Immature natural killer cell (primary cell): ENCODE measurements at regions not wholly inside any gene's neighbourhood (a gene's known extent, or its start where the extent isn't known, plus 50 kb on each side); places are given as distances from the start of the nearest gene placed in this dataset.
"Not testable (repeated sequence)": the region's sequence is repeated elsewhere in the genome, so short reads cannot be mapped to it uniquely, and the experiment has no call there.

ENCODE experiments used
- DNase-seq, 3 donors: peaks; one replicate each; pipeline ENCODE4 v3.0.0; 2022; ENCODE audit warnings: mixed read lengths in 1 of 3
- H3K27ac Mint-ChIP-seq, 6 donors: one replicate each; pipeline ENCODE4 v1.8.0; 2020; ENCODE audit warnings: mixed read lengths in 6 of 6, mild to moderate bottlenecking in 5 of 6, inconsistent platforms in 4 of 6, moderate library complexity in 3 of 6
- H3K27me3 Mint-ChIP-seq, 3 donors: one replicate each; pipeline ENCODE4 v1.8.0; 2020 to 2021; ENCODE audit warnings: low read depth in 3 of 3, mild to moderate bottlenecking in 3 of 3, mixed read lengths in 3 of 3, moderate library complexity in 3 of 3, inconsistent platforms in 1 of 3
- H3K36me3 Mint-ChIP-seq, 3 donors: one replicate each; pipeline ENCODE4 v1.8.0; 2020; ENCODE audit warnings: mixed read lengths in 3 of 3, inconsistent platforms in 2 of 3, mild to moderate bottlenecking in 2 of 3
- H3K4me1 Mint-ChIP-seq, 2 donors: one replicate each; pipeline ENCODE4 v1.8.0; 2020; ENCODE audit warnings: inconsistent platforms in 2 of 2, mild to moderate bottlenecking in 2 of 2, mixed read lengths in 2 of 2, moderate library complexity in 1 of 2
- H3K4me3 Mint-ChIP-seq, 5 donors: one replicate each; pipeline ENCODE4 v1.8.0; 2020; ENCODE audit warnings: mild to moderate bottlenecking in 5 of 5, mixed read lengths in 5 of 5, inconsistent platforms in 3 of 5, moderate library complexity in 3 of 5
- H3K9me3 Mint-ChIP-seq, 6 donors: one replicate each; pipeline ENCODE4 v1.8.0; 2020; ENCODE audit warnings: mild to moderate bottlenecking in 6 of 6, mixed read lengths in 6 of 6, inconsistent platforms in 4 of 6, moderate library complexity in 3 of 6

DNA sequence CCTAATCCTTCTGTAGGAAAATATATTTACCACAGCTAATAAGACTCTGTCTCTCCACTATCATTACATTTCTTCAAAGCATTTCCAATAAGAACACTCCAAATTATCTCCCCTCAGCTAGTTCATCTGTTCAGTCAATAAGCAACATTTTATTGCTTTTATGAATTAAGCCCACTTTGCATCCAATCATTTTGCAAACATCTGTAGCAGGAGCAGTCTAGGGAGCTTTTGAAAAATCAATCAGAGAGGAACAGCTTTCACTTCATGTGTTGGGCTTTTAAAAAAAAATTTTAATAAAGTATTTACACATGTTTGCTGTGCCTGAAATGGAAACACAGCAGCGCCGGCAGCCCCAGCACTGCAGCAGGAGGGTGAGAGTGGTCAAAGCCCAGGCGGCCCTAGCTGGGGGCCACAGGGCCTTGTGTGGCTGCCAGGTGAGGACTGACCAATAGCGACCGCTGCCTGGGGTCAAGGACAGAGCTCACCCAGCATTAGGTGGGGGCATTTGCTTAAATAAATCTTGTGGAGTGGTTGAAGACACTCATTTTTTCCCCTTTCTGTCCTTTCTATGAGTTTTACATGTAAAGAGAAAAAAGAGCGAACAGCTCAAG, 250.7 kb downstream of the RNF144A start:
- Mint-ChIP-seq H3K36me3 (no peaks in the 10 kb centered on the region), H3K27me3 (peaks cover 3 to 5% (median 4%) of the 10 kb centered on the region in 3 donors), H3K27ac (no peak overlapping the region), H3K9me3 (no peaks in the 10 kb centered on the region), H3K4me1 (no peaks in the 10 kb centered on the region), H3K4me3 (no peak overlapping the region)
- DNase-seq, result no peak

DNA sequence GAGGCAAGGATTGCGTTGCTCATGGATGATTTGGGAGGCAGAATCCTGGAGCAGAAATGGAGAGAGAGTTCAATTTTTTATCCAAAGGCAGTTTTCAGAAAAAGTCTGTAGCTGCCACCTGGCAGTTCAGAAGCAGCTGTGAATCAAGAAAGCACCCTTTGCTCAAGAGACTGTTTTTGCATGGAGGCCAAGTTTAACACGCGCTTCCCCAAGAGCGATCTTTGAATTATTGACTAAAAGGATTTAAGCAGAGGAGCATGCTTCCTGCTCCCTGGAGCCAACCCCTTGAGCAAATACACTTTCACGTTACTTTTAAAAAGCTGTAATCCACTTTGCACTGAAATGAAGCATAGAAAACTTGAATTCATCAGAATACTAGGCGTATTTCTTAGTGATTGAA, 252.4 kb downstream of the RNF144A start:
- peaks cover 3 to 5% (median 4%) of the 10 kb centered on the region in 3 donors for H3K27me3 Mint-ChIP-seq

DNA sequence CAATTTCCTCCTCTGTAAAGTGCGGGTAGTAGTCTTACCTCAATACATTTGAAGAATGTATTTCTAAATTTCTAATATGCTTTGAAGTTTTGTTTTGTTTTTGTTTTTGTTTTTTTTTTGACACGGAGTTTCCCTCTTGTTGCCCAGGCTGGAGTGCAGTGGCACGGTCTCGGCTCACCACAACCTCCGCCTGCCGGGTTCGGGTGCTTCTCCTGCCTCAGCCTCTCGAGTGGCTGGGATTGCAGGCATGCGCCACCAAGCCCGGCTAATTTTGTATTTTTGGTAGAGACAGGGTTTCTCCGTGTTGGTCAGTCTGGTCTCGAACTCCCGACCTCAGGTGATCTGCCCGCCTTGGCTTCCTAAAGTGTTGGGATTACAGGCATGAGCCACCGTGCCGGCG, 261.8 kb downstream of the RNF144A start:
- not testable (repeated sequence) for DNase-seq, H3K36me3 Mint-ChIP-seq, H3K9me3 Mint-ChIP-seq, H3K27me3 Mint-ChIP-seq, H3K27ac Mint-ChIP-seq, H3K4me3 Mint-ChIP-seq, H3K4me1 Mint-ChIP-seq

More for the DNA sequence above, 252.4 kb downstream of the RNF144A start:
- Mint-ChIP-seq H3K36me3 (no peaks in the 10 kb centered on the region), H3K27ac (no peak overlapping the region), H3K4me1 (no peaks in the 10 kb centered on the region), H3K9me3 (no peaks in the 10 kb centered on the region), H3K4me3 (no peak overlapping the region)
- no peak for DNase-seq

DNA sequence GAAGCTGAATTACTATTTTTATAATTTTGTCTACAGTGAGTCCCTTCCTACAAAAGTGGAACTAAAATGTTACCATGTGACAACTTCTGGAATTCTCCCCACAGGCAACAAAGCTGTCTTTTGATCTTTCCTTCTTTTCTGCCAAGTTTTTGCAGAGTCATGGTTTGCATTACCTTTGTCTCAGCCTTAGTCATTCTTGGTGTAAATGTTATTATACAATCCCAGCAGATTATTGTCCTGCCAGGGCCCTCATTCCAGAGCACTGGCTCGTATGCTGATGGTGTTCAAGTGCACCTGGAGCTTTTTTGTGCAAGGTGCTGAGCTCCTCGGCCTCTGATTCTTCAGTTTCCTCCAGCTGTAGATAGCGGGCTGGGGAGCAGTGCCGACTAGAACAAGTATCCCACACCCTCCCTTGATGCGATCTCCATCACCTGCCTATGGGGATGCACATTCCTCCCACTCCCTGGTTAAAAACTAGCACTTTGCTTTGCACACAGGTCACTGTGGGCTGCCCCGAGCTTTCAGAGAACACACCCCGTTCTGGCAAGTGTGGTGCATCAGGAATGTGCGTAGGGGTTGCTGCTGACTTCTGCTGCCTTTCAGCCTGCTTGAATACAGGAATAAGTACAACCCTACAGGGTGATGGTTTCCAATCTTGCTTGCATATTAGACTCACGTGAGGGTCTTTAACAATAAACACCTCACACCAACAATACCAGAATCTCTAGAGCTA, 263.6 kb downstream of the RNF144A start:
- Mint-ChIP-seq H3K4me1 (no peaks in the 10 kb centered on the region), H3K9me3 (no peaks in the 10 kb centered on the region), H3K36me3 (no peaks in the 10 kb centered on the region), H3K27ac (no peak overlapping the region), H3K27me3 (peaks cover 0 to 2% (median 0%) of the 10 kb centered on the region in 3 donors), H3K4me3 (no peak overlapping the region)
- no peak for DNase-seq

DNA sequence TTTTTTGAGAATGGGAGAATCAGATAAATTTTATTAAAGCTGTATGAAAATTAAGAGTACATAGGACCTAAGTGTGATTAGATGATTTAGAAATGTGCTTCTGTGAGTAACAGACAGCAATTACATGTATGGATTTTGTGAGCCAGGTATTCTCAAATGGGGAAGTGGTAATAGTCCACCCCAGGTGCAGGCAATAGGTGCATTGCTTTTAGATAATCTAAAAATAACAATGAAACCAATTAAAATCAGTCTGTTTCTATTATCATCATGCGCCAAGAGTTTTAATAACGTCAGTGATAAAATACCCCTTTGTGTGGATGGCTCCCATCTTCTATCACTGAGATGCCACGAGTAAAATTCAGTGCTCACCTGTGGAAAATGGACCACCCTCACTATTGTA, 265.3 kb downstream of the RNF144A start:
- Mint-ChIP-seq H3K9me3 (no peaks in the 10 kb centered on the region), H3K27me3 (peaks cover 0 to 2% (median 0%) of the 10 kb centered on the region in 3 donors), H3K36me3 (no peaks in the 10 kb centered on the region), H3K4me3 (no peak overlapping the region), H3K27ac (no peak overlapping the region), H3K4me1 (no peaks in the 10 kb centered on the region)
- no peak for DNase-seq

DNA sequence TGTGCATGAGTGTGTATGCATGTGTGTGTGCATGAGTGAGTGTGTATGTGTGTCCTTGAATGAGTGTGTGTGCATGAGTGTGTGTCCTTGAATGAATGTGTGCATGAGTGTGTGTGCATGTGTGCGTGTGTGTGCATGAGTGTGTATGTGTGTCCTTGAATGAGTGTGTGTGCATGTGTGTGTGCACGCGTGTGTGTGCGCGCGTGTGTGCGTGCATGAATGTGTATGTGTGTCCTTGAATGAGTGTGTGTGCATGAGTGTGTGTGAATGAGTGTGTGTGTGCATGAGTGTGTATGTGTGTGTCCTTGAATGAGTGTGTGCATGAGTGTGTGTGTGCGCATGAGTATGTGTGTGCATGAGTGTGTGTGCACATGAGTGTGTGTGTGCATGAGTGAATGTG, 271.9 kb downstream of the RNF144A start:
- H3K27me3 Mint-ChIP-seq, result peaks cover 0 to 6% (median 0%) of the 10 kb centered on the region in 3 donors
- H3K9me3 Mint-ChIP-seq, result no peaks in the 10 kb centered on the region
- H3K36me3 Mint-ChIP-seq, result no peaks in the 10 kb centered on the region
- DNase-seq, result no peak
- no peak overlapping the region for H3K4me3 Mint-ChIP-seq
- H3K4me1 Mint-ChIP-seq, result no peaks in the 10 kb centered on the region
- no peak overlapping the region for H3K27ac Mint-ChIP-seq

DNA sequence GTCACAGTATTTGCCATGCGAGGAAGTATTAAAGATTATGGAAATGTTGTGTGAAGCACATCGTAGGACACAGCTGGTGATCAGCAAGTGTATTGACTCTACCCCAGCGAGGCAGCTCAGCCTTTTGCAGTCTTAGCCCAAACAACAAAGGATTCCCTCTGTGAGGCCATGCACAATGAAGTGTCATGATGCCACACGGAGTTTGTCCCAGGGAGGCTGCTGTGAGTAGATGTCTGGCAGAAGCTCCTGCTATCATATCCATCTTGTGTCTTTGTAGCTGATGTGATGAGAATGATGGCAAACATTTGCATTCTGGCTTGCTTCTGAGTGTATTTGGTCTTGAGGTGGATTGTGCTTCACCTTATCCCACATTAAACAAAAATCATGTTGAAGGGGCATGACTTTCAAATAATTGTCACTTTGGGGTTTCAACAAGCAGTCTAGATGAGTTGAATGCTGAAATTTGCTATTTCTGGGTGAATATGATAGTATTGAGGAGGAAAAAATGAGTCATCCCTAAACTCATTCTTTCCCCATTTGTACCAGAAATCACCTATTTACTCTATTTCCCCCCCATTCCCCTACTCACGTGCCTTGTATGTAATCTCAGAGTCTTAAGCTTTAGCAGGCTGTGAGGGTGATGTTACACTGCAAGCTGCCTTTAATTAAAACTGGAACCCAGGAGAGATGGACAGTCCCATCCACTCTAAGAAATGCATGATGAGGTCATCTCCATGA, 273.5 kb downstream of the RNF144A start:
- Mint-ChIP-seq H3K9me3 (no peaks in the 10 kb centered on the region), H3K27ac (no peak overlapping the region), H3K27me3 (peaks cover 0 to 6% (median 3%) of the 10 kb centered on the region in 3 donors), H3K4me3 (no peak overlapping the region), H3K4me1 (no peaks in the 10 kb centered on the region), H3K36me3 (no peaks in the 10 kb centered on the region)
- no peak for DNase-seq

DNA sequence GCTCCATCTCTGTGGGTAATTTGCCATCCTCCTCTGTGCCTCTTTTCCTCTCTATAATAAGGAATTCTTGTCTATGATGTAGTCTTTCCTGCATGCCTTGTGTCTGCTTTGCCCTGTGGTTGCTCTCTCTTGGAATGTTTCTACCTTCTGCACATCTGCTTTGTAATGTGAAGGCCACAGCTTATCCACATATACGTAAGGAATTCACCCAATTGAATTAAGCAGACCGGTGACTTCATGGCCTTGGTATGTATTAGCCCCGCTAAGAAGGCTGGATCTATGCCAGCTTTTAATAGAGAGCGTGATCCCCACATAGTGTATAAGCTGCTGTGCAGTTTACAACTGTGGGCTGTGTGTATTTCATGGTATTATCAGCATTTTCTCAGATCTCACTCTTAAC, 274.7 kb downstream of the RNF144A start:
- no peaks in the 10 kb centered on the region for H3K9me3 Mint-ChIP-seq

DNA sequence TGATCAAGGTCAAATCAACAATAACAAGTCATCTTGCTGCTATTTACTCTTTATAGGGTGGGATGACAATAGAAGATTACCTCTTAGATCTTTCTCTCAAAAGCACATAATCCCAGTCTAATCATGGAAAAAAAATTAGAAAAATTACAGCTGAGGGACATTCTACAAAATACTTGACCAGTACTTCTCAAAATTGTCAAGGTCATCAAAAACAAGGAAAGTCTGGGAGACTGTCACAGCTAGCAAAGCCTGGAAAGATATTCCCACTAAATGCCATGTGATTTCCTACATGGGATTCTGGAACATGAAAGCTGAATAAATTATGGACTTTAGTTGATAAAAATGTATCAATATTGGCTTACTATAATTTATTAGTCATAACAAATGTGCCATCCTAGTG, 276.2 kb downstream of the RNF144A start:
- no peak overlapping the region for H3K27ac Mint-ChIP-seq

More for the DNA sequence above, 274.7 kb downstream of the RNF144A start:
- DNase-seq, result no peak
- Mint-ChIP-seq H3K27ac (no peak overlapping the region), H3K4me3 (no peak overlapping the region), H3K4me1 (no peaks in the 10 kb centered on the region), H3K36me3 (no peaks in the 10 kb centered on the region), H3K27me3 (peaks cover 0 to 6% (median 5%) of the 10 kb centered on the region in 3 donors)

DNA sequence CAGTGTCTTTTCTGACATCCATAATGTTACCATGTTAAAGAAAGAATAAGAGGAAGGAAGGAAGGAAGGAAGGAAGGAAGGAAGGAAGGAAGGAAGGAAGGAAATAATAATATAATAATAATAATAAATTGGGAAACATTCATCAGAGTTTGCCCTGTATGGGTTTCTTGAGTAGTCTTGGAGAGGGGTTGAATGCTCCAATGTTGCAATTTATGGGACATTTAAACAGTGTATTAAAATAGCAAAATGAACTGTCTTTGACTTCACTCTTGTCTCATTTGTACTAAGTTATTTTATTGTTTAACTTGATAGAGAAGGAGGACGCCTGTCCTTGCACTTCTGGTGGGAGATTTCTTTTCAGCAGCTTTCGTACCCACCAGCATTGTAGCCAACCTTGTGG, 277.7 kb downstream of the RNF144A start:
- H3K36me3 Mint-ChIP-seq, result peaks cover 0 to 5% (median 0%) of the 10 kb centered on the region in 3 donors

More for the DNA sequence above, 276.2 kb downstream of the RNF144A start:
- Mint-ChIP-seq H3K9me3 (no peaks in the 10 kb centered on the region), H3K4me1 (no peaks in the 10 kb centered on the region), H3K4me3 (no peak overlapping the region), H3K36me3 (peaks cover 0 to 1% (median 0%) of the 10 kb centered on the region in 3 donors), H3K27me3 (peaks cover 0 to 7% (median 0%) of the 10 kb centered on the region in 3 donors)
- DNase-seq, result no peak

DNA sequence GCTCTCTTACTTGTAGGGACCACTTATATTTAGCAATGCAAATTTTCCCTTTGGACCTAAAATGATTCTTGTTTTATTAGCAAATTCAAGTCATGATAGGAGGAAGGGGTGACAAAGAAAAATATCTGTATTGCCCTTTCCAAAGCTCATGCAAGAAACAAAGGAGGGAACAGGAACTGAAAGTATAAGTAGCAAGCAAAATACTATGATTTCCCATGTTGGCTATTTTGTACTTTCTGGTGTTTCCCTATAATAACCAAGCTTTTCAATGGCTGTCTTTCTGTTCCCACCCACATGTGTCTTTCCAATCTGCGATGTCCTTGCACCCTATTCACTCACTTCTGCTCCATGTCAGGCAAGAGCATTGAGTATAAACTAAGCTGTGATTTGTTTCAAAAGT, 279.7 kb downstream of the RNF144A start:
- H3K4me1 Mint-ChIP-seq, result no peaks in the 10 kb centered on the region
- H3K27me3 Mint-ChIP-seq, result peaks cover 0 to 10% (median 0%) of the 10 kb centered on the region in 3 donors
- no peak overlapping the region for H3K4me3 Mint-ChIP-seq
- H3K9me3 Mint-ChIP-seq, result no peaks in the 10 kb centered on the region
- DNase-seq, result no peak
- peaks cover 0 to 5% (median 0%) of the 10 kb centered on the region in 3 donors for H3K36me3 Mint-ChIP-seq
- H3K27ac Mint-ChIP-seq, result no peak overlapping the region

More for the DNA sequence above, 277.7 kb downstream of the RNF144A start:
- no peaks in the 10 kb centered on the region for H3K4me1 Mint-ChIP-seq
- H3K27me3 Mint-ChIP-seq, result peaks cover 0 to 10% (median 0%) of the 10 kb centered on the region in 3 donors
- no peaks in the 10 kb centered on the region for H3K9me3 Mint-ChIP-seq
- H3K4me3 Mint-ChIP-seq, result no peak overlapping the region
- H3K27ac Mint-ChIP-seq, result no peak overlapping the region
- DNase-seq, result no peak

DNA sequence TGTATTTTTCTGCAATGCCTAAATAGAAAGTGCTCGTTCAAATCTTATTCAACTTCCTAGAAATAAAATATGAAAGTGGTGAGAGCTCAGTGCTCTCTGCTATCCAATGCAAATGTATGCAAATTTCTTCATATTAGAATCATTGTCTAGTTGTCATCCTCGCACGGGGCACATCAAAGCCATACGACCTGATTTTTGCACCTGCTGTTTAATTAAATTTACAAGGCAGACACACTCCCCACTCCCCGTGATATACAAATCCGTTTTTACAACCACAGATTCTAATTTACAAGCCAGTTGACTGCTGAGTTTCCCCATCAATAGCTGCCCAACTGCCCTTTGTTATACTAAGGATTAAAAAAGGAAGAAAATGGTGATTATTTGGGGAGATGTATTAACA, 284.6 kb downstream of the RNF144A start:
- peaks cover 0 to 5% (median 0%) of the 10 kb centered on the region in 3 donors for H3K36me3 Mint-ChIP-seq
- no peak for DNase-seq
- no peak overlapping the region for H3K27ac Mint-ChIP-seq
- no peaks in the 10 kb centered on the region for H3K9me3 Mint-ChIP-seq
- H3K4me3 Mint-ChIP-seq, result no peak overlapping the region
- H3K27me3 Mint-ChIP-seq, result peaks cover 2 to 5% (median 2%) of the 10 kb centered on the region in 3 donors
- H3K4me1 Mint-ChIP-seq, result no peaks in the 10 kb centered on the region

DNA sequence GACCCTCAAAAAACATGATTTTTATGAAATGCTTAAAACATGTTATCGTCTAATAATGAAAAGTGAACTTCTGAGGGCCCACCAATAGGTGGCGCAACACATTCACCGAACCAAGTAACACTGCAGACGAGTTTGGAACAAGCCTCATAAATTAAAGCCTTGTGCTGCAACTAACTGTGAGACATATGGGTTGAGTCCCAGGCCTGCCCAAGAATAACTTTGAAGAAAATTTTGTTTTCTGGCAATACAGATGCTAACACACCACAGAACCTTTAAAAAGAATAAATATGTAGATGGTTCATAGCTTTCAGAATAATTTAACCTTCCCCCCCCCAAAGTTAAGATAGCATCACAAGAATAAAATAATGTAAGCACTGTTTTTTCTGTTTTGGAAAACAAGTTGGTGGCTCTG, 285.9 kb downstream of the RNF144A start:
- no peak overlapping the region for H3K4me3 Mint-ChIP-seq
- no peaks in the 10 kb centered on the region for H3K4me1 Mint-ChIP-seq
- H3K9me3 Mint-ChIP-seq, result no peaks in the 10 kb centered on the region
- DNase-seq, result peak; percentile 35 to 57 (median 42)
- H3K27ac Mint-ChIP-seq, result no peak overlapping the region
- H3K27me3 Mint-ChIP-seq, result peaks cover 2% of the 10 kb centered on the region in 3 donors
- H3K36me3 Mint-ChIP-seq, result peaks cover 0 to 5% (median 0%) of the 10 kb centered on the region in 3 donors
